ENCODE measurements at regions not wholly inside any gene's neighbourhood (a gene's known extent, or its start where the extent isn't known, plus 50 kb on each side); places are given as distances from the start of the nearest gene placed in this dataset.

DNA sequence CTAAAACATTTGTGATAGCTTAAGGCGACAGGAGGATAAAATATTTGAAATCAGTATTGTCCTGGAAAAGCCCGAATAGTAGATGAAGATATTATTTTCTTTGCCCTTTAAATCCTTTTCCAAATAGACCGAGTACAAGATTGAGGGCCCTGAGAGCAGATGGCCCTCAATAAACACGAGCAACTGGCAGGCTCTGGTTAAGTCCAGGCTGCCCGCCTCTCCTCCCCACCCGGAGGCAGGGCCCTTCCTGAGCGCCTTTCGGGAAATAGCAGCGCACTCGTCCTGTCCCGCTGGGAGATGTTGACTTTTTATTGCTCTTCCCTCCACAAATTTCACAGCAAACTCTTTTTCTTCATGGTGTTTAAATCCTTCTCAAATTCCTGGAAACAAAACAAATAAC is 50.8 kb upstream of the MAX start:
- TF ChIP-seq, protein P1, sequence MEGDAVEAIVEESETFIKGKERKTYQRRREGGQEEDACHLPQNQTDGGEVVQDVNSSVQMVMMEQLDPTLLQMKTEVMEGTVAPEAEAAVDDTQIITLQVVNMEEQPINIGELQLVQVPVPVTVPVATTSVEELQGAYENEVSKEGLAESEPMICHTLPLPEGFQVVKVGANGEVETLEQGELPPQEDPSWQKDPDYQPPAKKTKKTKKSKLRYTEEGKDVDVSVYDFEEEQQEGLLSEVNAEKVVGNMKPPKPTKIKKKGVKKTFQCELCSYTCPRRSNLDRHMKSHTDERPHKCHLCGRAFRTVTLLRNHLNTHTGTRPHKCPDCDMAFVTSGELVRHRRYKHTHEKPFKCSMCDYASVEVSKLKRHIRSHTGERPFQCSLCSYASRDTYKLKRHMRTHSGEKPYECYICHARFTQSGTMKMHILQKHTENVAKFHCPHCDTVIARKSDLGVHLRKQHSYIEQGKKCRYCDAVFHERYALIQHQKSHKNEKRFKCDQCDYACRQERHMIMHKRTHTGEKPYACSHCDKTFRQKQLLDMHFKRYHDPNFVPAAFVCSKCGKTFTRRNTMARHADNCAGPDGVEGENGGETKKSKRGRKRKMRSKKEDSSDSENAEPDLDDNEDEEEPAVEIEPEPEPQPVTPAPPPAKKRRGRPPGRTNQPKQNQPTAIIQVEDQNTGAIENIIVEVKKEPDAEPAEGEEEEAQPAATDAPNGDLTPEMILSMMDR (IDR thresholded peaks at IDR 0.05; ENCODE audit: insufficient read depth, low read length, poor library complexity, severe bottlenecking), result no peak
- DNase-seq (ENCODE audit: low read depth), result no peak
- Histone ChIP-seq H3K4me3 (ENCODE audit: low read depth, low read length) (no peak overlapping the region), H3K27me3 (ENCODE audit: control insufficient read depth, insufficient read depth, low read length) (no peaks in the 10 kb centered on the region), H3K36me3 (ENCODE audit: control insufficient read depth, insufficient read depth, low read length) (no peaks in the 10 kb centered on the region)

DNA sequence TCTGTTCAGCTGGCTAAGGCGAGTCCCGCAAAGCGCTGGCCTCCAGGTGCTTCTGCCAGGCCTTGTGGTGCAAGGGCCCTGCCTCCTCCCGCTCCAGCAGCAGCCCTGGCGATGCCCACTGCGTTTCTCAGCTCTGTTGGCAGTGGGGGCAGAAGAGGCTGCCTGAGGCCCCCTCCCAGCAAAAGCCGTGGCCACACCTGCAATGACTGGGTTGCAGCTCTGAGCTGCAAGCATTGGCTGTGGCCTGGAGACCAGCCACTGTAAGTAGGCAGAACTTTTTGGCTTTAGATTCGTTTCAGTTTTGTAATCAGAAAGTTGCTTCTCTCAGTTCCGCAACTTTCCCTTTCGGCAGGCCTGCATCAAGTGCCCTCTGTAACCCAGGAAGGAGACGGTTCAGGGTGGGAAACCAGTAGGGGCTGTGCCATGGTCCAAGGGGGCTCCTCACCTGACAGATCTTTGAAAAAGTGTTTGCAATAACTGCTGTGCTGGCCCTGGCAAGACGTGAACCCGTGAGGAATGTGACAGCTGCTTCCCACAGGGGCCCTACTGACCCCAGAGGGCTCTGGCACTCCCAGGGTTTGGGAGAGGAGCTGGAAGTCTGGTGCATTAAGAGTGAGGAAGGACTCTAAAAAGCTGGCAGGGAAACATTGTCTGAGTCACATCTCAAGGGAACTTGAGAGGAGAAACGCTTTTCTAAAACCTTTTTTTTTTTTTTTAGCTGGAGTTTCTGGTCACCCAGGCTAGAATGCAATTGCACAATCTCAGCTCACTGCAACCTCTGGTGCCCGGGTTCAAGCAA is 54.5 kb upstream of the MAX start:
- DNase-seq (ENCODE audit: low read depth), result no peak
- TF ChIP-seq, protein P1 (IDR thresholded peaks at IDR 0.05; ENCODE audit: insufficient read depth, low read length, poor library complexity, severe bottlenecking), result no peak
- H3K36me3 ChIP-seq (ENCODE audit: control insufficient read depth, insufficient read depth, low read length), result no peaks in the 10 kb centered on the region
- H3K4me3 ChIP-seq (ENCODE audit: low read depth, low read length), result no peak overlapping the region
- no peaks in the 10 kb centered on the region for H3K27me3 ChIP-seq (ENCODE audit: control insufficient read depth, insufficient read depth, low read length)

DNA sequence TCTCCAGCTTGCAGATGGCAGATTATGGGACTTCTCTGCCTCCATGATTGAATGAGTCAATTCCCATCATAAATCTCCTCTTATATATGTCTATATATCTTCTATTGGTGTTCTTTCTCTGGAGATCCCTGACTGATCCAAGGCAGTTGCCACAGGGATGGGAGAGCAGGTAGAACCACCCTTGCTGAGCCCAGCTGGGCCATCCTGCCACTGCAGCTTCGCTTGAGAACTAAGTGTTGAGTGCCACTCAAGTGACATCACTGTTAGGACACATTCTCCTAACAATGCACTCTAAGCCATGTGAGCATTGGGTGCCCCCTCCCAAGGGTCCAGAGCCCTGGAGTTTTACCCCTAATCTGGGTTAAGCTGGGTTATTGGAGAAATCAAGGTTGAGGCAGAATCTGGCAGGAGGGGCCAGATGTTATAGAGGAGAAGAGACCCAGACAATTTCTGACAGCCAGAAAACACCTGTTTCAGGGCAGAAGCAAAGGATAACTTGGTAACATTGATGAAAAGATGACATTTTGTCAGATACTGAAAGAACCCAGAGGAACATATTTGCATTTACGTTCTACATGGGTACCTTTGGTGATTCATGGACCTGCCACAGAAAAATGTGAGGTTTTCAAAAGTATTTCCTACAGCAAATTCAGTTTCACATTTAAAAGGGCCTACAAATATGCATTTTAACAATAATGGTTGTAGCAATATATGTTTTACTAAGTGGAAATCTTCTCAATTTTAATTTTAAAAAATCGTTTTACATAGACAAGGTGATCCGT is 57.2 kb upstream of the MAX start:
- Histone ChIP-seq H3K36me3 (ENCODE audit: control insufficient read depth, insufficient read depth, low read length) (no peaks in the 10 kb centered on the region), H3K27me3 (ENCODE audit: control insufficient read depth, insufficient read depth, low read length) (no peaks in the 10 kb centered on the region), H3K4me3 (ENCODE audit: low read depth, low read length) (no peak overlapping the region)
- no peak for DNase-seq (ENCODE audit: low read depth)
- TF ChIP-seq, protein P1 (IDR thresholded peaks at IDR 0.05; ENCODE audit: insufficient read depth, low read length, poor library complexity, severe bottlenecking), result no peak

DNA sequence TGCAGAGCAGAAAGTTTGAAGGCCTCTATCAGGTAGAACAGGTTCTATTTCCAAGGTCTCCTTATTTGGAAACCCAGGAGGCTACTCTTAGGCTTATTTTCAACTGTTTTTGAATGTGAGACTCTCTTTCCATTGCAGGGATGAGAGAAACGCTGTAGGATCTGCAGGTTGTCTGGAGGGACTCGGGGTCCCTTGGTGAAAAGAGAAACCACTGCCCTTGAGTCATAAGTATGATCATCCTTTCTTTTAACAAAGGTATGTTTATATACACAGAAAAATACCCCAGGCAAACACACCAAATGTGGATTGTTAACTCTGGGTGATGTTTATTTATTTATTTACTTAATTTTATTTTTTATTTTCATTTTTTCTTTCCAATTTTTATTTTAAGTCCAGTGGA is 57.8 kb upstream of the MAX start:
- DNase-seq (ENCODE audit: low read depth), result no peak
- H3K4me3 ChIP-seq (ENCODE audit: low read depth, low read length), result no peak overlapping the region
- TF ChIP-seq, protein P1 (IDR thresholded peaks at IDR 0.05; ENCODE audit: insufficient read depth, low read length, poor library complexity, severe bottlenecking), result no peak

DNA sequence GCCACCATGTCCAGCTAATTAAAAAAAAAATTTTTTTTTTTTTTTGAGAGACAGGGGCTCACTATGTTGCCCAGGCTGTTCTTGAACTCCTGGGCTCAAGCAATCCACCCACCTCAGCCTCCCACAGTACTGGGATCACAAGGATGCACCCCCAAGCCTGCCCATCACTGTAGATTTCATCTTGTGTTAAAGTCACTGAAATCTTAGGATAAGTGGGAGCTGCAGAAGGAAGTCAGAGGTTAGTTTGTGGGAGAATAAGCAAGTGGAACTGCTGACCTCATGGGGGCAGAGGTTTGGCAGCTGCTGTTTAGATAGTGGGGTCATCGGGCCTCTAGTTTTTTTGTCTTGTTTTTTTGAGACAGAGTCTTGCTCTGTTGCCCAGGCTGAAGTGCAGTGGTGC is 59.7 kb upstream of the MAX start:
- no peak for DNase-seq (ENCODE audit: low read depth)
- TF ChIP-seq, protein P1 (IDR thresholded peaks at IDR 0.05; ENCODE audit: insufficient read depth, low read length, poor library complexity, severe bottlenecking), result no peak

More for the DNA sequence above, 57.8 kb upstream of the MAX start:
- H3K27me3 ChIP-seq (ENCODE audit: control insufficient read depth, insufficient read depth, low read length), result no peaks in the 10 kb centered on the region
- no peaks in the 10 kb centered on the region for H3K36me3 ChIP-seq (ENCODE audit: control insufficient read depth, insufficient read depth, low read length)

More for the DNA sequence above, 59.7 kb upstream of the MAX start:
- no peaks in the 10 kb centered on the region for H3K36me3 ChIP-seq (ENCODE audit: control insufficient read depth, insufficient read depth, low read length)
- H3K27me3 ChIP-seq (ENCODE audit: control insufficient read depth, insufficient read depth, low read length), result no peaks in the 10 kb centered on the region
- no peak overlapping the region for H3K4me3 ChIP-seq (ENCODE audit: low read depth, low read length)
